Neural progenitor cell (in vitro differentiated cells): ENCODE measurements at regions not wholly inside any gene's neighbourhood (a gene's known extent, or its start where the extent isn't known, plus 50 kb on each side); places are given as distances from the start of the nearest gene placed in this dataset.
A peak's percentile ranks its signal among the peaks of the same experiment; 100 is the strongest.

ENCODE experiments used
- EZH2 ChIP-seq: fragments of 200-600 bp; sonication (generic); IDR thresholded peaks from 2 replicates; pipeline ENCODE4 v1.6.1; 2017; ENCODE audit warnings: antibody characterized with exemption, mild to moderate bottlenecking, moderate library complexity
- EZH2phosphoT487 ChIP-seq: fragments of 200-600 bp; sonication (generic); IDR thresholded peaks from 2 replicates; pipeline ENCODE4 v1.6.1; 2017; ENCODE audit warnings: antibody characterized with exemption
- TF ChIP-seq, protein P1 (sequence below): fragments of 200-600 bp; sonication (generic); IDR thresholded peaks from 2 replicates; pipeline ENCODE4 v1.5.1; 2017; ENCODE audit warnings: antibody characterized with exemption, mild to moderate bottlenecking

DNA sequence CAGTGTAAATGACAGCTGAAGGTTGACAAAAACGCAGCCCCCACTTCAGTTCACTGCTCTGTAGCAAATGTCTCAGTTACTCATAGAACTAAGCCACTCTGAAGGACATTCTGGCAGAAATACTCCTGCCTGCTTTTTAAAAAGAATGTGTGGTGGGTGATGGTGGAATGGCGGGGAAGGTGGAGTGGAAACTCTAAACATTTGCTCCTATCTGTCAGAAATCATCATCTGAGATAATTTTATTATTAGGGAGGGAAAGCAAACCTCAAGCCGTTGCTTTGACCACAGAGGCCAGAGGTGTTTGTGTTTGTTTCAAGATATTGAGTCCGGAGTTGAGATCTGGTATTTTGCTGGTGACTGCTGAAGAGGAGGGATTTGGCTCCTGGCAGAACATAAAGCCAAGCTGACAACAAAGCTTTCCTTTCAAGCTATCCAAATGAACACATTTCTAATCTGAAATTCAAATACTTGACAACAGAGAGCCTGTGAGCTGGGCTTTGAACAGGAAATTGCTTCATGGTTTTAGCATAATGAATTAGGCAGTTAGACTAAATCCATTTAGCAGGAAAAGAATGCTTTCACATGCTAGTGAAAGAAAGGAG lies 362.7 kb downstream of the CSNK1G3 start:
- TF ChIP-seq, protein P1, sequence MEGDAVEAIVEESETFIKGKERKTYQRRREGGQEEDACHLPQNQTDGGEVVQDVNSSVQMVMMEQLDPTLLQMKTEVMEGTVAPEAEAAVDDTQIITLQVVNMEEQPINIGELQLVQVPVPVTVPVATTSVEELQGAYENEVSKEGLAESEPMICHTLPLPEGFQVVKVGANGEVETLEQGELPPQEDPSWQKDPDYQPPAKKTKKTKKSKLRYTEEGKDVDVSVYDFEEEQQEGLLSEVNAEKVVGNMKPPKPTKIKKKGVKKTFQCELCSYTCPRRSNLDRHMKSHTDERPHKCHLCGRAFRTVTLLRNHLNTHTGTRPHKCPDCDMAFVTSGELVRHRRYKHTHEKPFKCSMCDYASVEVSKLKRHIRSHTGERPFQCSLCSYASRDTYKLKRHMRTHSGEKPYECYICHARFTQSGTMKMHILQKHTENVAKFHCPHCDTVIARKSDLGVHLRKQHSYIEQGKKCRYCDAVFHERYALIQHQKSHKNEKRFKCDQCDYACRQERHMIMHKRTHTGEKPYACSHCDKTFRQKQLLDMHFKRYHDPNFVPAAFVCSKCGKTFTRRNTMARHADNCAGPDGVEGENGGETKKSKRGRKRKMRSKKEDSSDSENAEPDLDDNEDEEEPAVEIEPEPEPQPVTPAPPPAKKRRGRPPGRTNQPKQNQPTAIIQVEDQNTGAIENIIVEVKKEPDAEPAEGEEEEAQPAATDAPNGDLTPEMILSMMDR: no peak
- no peak for TF ChIP-seq EZH2
- peak; percentile 95 for TF ChIP-seq EZH2phosphoT487
